OCI-M1 (cell line): ENCODE measurements at regions not wholly inside any gene's neighbourhood (a gene's known extent, or its start where the extent isn't known, plus 50 kb on each side); places are given as distances from the start of the nearest gene placed in this dataset.
"Not testable (repeated sequence)": the region's sequence is repeated elsewhere in the genome, so short reads cannot be mapped to it uniquely, and the experiment has no call there.

Source experiments
- DNase-seq: peaks from one replicate; lab custom pipeline; 2025; lab: John Stamatoyannopoulos, UW

DNA sequence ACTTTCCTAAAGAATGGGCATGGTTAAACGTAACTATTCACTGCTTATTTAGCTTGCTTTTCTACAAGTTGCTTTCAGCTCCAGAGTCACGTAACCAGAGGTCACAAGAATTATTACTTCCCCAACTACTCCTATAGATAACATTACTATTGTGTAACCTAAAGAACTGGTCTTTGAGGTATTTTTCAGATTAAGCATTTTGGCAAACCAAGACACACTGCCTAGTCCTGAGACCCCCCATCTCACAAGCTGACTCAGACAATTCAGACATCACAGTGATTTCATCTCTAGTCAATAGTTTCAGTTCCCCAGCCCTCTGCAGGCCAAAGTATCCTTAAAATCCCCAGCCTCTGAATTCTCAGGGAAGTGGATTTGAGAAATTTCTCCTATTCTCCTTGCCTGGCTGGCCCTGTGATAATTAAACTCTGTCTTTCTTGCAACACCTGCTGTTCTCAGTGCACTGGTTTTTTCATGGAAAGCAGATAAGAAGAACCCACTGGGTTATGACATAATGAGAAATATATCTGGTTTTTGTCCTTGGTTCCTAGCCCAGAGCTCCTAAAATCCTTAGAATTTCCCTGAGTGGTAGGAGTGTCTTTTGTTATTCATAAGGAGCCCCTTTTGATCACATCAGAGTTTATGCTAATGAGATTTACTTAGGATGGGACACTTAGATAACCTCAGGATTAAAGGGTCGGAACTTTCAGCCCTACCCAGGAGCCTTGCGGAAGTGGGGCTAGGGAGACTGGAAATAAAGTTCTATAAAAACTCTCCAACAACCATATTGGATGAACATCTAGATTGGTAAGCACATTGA is 1310.8 kb upstream of the CHAC2 start:
- peak; percentile 9 for DNase-seq

DNA sequence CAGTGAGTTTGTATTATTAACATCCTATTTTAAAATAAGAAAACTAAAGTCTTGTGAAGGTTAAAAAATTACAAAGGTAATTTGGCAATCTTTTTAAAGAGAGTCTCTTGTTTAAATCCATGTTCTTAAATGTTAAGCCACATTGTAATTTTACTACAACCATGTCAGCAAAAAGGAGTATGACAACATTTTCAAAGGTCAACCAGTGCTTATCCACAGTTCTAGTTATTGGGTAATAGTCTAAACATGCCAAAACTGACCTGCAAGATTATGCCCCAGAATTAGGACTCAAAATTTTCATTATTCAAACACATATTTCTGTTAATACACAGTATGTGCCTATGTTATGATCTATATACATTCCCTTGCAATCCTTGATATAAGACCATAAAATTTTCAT is 1312.6 kb upstream of the CHAC2 start:
- no peak for DNase-seq

DNA sequence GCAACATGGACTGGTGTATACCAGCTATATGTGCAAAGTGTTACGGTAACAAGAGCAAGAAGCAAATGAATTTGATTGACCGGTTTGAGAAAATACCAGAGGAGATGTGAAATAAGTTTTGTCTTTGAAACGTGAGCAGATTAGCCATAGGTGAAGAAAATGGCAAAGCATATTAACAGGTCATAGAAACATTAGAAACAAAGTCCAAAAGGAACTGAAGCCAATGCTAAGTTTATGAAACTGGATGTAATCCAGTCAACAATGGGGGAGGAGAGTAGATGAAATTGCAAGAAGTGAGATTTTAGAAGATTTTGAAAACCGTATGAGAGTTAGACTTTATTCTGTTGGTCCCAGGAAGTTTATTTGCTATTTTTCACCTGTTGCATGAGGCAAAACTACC is 1315.4 kb upstream of the CHAC2 start:
- DNase-seq: no peak

DNA sequence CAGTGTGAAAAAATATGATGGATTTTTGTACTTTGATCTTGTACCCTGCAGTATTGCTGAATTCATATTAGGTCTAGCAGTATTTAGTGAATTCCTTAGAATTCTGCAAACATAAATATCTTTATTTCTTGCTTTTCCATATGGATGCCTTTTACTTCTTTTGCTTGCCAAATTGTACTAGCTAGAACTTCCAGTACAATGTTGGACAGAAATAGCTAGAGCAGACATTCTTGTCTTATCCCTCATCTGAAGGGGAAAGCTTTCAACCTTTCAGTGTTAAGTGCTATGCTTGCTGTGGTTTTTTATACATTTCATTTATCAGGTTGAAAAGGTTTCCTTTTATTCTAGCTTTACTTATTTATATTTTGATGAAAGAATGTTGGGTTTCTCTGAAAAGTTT is 1321.9 kb upstream of the CHAC2 start:
- no peak for DNase-seq

DNA sequence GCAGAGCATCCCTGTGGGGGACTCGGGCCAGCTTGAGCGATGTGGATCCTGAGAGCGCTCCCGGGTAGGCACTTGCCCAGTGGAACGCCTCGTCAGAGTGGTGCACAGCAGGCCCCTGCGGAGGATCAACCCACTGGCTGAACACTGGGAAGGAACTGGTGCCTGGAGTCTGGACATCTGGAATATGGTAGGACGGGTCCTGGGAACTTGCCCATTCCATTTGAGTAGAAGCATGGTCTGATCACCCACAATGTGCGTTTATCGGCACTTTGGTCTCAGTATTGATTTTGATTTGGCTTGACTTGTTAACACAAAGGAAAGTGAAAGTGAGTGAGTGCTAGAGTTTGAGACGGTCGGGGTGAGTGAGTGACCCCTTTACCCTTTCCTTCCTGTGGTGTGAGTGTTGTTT is 1336.2 kb upstream of the CHAC2 start:
- DNase-seq: no peak

DNA sequence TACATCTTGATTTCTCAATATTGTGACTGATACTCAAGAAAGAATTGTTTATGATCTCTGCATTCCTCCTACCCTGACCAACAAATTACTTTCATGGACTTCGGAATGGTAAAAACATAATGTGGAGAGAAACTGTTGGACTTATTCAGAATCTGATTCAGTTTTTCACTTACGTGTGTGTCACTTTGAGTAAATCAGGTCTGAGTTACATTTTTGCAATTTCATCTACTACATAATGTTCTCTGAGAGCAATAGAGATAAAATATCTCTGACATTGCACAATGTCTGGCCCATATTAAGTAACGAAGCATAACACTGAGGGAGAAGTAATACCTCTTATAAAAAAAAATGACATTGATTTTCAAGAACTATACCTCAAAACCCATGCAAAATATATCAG is 1337.9 kb upstream of the CHAC2 start:
- DNase-seq: peak; percentile 41

DNA sequence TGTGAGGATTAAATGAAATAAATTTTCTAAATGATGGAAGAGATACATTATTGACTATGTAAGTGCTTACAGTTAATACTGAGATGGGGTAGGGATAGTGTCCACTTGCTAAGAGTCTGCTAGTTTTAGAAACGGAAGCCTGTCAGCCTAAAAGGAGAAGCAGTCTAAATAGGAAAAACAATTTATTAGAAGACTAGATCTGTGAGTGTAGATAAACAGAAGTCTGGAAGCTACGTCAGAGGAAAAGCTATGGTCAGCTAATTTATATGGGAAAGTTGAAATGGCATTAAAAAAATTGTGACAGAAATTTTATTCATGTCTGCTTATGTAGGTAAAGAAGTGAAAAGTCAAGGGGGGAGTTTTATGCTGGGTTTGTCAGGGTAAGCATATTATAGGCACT is 1338.4 kb upstream of the CHAC2 start:
- DNase-seq: no peak

DNA sequence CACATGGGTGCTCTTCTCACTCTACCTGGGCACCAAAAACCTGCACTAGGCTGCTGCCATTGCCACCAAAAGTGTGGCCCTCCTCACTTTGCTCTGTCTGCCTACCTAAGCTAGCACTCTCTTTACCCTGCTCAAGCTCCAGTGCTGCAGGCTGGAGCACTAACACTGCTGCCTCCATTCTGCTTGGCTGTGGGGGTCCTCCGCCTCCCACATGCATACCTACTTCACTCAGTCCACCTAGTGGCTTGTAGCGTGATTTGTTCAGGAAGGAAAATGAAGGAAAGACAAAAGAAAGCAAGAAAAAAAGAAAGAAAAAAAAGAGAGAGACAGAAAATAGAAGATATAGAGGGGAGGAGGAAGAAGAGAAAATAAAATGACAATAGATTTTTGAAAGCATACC is 1339.4 kb upstream of the CHAC2 start:
- no peak for DNase-seq

DNA sequence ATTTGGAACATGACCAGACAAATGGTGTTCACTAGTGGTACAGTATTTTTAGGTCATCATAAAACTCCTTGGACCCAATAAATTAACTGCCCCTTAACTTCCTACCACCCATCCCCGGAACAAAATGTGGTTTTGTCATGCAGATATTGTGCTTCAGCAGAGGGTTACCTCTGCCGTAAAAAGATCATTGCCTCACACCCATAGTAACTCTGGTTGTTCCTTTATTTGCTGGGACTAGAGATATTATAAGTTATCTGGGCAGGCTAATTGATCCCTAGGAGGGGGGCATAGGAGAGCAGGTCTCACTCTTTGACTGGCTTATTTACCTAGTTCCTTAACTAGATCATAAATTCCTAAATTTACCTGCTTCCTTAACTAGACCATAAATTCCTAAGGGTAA is 1343.9 kb upstream of the CHAC2 start:
- no peak for DNase-seq

DNA sequence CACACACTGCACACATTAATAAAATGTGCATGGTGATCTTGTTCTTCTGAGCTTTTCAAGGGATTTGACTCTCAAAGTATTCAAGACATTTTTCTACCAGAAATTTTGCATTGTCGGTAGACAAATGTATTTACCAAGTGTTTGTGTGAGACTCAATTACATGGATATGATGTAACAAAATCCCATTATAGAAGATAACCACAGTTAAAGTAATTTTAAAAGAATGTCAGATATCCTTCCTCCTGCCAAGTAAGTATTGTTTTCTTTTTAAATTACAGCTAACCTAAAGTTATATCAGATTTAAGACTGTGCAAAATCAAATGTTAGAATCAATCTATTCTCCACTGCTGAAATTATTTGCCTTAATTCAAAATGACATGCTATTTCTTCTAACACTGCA is 1344.5 kb upstream of the CHAC2 start:
- DNase-seq: no peak

DNA sequence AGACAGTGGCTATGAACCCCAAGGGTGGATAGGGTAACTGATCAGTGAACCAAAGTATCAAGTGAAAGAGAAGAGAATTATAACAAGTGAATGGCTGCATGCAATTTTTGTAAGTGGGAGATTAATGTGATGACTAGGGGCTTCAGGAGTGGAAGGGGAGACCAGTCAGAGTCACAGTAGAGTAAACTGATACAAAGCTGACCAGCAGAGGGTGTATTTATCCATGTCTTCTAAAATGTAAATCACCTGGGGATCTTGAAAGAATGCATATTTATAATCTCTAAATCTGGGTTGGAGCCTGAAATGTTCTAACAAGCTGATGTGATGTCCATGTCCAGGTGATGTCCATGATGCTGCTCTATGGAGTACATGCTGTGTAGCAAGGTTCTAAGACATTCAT is 1351.3 kb upstream of the CHAC2 start:
- DNase-seq: peak; percentile 20

DNA sequence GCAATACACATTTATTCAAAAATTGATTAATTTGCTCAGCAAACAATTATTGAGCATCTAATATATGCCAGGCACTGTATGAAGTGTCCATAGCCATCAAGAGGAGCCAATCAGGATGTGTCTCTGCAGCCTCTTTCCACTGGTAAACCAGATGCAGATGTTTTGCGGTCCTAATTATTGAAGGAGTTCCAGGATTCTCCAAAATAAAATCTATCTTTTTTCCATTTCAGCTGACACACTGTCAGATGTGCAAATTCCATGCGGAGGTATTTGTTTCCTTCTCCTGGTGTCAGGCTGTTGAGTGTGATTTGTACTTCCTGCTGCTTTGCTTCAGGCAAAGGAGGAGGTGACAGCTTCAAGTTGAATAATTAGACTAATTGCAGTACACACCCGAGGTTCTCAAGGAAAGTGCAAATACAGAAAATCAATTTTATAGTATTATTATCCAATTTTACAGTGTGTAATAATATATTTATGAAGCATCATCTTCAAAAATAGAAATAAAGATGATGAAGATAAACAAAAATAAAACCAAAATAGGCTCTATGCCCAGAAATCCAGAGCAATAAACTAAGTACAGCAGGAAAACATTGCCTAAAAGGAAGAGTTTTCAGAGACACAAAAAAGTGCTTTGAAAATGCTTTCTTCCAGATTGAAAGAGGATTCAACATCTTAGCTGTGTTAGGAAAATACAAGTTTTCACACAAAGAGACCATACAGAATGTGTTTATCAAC is 1352.9 kb upstream of the CHAC2 start:
- DNase-seq: no peak

DNA sequence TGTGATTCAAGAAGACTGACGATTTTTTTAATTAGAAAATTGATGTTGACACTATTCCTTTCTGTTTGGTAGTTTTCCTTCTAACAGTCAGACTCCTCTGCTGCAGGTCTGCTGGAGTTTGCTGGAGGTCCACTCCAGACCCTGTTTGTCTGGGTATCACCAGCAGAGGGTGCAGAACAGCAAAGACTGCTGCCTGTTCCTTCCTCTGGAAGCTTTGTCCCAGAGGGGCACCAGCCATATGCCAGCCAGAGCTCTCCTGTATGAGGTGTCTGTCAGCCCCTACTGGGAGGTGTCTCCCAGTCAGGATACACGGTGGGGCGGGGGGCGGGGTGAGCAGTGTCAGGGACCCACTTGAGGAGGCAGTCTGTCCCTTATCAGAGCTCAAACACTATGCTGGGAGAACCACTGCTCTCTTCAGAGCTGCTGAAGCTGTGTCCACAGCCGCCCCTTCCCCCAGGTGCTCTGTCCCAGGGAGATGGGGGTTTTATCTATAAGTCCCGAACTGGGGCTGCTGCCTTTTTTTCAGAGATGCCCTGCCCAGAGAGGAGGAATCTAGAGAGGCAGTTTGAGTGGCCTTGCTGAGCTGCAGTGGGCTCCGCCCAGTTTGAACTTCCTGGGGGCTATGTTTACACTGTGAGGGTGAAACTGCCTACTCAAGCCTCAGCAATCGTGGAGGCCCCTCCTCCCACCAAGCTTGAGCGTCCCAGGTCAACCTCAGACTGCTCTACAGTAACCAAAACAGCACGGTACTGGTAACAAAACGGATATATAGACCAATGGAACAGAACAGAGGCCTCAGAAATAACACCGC is 1358.1 kb upstream of the CHAC2 start:
- not testable (repeated sequence) for DNase-seq

DNA sequence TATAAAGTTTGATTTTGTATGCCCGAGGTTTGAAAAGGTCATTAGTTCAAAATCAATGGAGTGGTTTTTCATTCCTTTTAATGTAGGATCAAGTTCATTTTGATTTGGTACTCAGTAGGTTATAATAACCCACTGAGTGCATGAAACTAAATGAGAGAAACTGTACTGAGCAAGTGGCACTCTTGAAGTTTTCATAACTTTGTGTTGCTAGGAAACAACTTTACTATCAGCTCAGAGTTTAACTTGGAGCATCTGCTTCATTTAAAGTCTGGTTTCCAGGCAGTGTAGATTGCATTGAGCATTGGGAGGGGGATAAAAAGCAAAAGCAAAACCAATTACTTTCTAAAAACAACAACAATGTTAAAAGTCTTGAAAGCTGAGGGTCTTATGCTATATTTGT is 1361.6 kb upstream of the CHAC2 start:
- no peak for DNase-seq

DNA sequence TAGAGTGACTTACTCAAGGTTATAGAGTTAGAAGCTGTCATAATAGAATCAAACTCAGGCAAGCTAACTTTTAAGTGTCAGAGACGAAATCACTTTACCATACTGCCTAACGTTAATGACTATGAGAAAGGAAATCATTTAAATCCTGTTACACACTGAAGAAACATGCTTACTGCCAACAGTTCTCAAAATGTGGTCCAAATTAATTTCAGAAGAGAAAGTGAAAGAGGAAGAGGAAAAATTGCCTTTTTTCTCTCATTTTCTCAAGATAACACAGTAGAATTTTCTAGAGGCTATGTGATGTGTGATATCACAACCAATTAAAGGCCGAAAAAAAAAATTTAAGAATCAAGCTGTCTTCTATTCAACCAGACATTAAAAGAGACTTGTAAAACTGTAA is 1362.7 kb upstream of the CHAC2 start:
- DNase-seq: peak; percentile 50

DNA sequence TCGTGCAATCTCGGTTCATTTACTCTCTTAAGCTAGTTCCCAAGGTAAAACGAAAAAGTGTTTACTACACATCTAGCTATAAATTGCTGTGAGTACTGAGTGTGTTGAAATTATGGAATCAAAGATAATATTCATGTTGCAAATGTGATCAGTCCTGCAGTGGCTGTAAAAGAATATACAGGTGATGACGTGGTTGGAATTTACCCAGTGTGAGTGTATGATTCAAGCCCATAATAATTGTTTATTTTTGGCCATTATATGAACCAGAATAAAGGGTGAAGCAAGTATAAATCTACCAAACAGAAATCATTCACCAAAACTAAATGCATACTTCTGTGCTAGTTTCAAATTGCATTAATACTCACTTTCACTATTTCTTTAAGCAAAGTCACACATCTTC is 1363.6 kb upstream of the CHAC2 start:
- no peak for DNase-seq

DNA sequence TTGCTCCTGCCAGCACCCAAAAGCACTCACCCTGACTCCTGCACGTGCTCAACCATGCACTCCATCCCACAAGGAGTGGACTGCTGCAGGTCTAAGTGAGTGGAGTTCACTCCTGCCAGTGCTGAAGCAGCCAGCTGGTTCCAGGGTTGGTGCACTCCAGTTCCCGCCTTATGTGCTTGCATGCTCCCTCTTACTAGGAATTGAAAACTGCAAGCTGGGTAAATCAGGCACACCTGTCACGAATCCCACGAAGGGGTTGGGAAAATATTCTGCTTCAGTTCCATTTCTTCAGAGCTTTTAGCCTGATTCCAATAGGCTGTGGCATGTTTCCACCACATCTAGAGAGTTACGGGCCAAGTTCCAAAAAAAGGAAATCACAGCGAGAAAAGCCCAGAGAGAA is 1365.5 kb upstream of the CHAC2 start:
- DNase-seq: no peak

DNA sequence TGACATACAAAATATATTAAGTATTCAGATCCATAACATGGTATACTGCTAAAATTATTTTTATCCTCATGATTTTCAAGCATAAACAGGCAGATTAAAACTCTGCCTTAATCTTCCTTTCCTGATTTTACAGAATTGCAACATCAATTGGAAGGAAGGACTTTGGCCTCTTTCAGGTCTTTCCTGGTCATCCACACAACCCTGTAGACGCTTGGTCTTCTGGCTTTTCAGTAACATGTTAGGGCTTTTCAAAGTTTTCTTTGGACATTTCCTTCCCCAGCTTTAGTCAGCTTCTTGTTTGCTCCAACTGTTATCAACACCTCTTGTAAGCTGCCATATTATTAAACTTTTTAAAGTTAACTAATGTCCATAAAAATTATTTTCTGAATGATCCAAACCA is 1364.9 kb upstream of the NRXN1 start:
- no peak for DNase-seq

DNA sequence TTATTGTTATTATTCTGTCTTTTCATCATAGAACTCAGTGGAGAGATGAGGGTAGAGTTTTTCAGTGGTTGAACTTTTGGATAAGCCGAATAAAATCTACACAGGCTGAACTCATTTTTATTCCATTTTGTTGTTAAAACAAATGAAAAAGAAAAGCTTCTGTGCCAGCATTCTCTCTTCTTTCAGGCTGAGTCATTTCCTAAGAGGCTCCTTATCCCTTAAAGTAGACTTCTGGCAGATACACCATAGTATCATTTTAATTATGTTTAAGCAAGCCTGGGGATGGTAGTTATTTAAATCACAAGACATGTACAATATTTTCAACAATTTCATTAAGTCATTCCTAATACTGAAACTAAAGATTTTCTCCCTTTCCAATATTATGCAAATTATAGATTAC is 1364.0 kb upstream of the NRXN1 start:
- DNase-seq: no peak

DNA sequence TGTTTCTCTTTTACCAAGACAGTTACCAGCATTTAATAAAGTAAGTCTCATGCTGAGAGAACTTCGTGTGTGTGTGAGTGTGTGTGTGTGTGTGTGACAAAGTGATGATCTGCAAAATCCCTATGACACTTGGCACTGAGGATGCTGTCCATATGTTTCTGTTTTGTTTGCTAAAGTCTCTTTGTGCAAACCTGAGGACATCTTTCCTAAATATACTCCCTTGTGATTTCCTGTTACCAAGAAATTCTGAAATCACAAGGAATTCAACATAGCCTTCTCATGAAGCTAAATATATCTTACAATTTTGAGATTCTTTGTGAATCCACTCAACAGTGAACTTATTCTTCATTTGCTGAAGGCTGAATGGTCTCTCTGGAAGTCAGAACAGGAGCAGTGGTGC is 1359.7 kb upstream of the NRXN1 start:
- no peak for DNase-seq

DNA sequence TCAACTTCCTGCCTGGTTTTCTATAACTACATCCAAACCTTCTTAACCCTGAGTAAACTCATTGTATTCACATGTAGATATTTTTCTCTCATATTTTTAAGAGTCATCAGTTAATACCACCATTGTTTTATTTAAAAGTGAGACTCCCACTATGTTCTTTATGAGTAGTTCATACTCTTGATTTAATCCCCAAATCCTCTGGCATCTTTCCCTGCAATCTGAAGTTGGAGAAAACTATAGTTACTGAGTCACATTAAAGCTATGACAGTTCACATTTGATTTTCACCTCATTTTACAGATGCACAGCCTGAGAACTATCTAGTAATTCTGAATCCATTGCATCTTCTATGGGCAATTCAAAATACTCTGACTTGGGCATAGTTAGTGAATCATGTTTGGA is 1358.7 kb upstream of the NRXN1 start:
- DNase-seq: no peak

DNA sequence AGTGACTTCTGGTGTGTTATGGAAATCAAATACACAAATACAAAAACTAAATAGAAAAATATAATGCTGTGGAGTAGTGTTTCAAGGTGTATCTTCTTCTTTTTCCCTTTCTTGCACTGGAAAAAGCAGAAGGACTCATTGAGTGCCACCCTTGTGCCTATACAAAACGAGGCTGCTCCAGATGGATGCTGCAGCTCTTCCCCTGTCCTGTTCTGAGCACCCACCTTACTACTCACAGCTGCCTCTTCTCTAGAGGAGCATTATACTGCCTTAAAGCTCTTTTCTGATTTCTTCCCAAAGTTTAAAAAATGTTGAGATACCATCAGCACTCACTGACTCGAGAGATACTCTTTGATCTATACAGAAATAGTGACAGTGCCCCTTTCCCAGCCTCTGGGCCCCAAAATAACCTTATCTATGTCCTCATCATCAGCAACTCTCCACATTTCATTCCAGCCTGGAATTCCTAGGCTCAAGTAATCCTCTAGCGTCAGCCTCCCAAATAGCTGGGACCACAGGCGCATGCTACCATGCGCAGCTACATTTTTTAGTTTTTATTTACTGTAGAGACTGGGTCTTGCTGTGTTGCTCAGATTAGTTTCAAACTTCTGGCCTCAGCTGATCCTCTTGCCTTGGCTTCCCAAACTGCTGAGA is 1356.1 kb upstream of the NRXN1 start:
- no peak for DNase-seq
